HG03175 (cell line): ENCODE measurements at regions not wholly inside any gene's neighbourhood (a gene's known extent, or its start where the extent isn't known, plus 50 kb on each side); places are given as distances from the start of the nearest gene placed in this dataset.

Source experiments
- ATAC-seq: cut with Tn5 transposase; IDR thresholded peaks from one replicate; pipeline ENCODE4 v1.9.1; 2021; ENCODE audit warnings: mild to moderate bottlenecking, moderate library complexity; ENCODE audit not compliant: unreplicated experiment

DNA sequence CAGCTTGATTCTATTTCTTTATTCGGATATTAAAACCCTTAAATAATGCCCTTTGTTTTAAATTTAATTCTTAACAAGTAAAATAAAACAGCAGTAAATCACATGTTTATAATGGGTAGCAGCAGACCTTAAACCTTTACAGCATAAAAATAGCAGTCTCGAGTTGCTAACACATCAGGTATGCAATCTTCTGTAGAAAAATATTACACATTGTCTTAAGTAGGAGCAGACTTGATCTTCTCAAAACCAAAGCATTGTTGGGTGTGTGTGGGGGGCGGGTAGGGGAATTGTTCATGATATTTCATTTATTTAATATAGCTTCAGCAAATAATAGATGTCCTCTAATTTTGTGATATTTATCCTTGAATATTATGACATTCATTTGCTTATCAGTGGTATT, 331.4 kb downstream of the PCDH7 start:
- no peak for ATAC-seq

DNA sequence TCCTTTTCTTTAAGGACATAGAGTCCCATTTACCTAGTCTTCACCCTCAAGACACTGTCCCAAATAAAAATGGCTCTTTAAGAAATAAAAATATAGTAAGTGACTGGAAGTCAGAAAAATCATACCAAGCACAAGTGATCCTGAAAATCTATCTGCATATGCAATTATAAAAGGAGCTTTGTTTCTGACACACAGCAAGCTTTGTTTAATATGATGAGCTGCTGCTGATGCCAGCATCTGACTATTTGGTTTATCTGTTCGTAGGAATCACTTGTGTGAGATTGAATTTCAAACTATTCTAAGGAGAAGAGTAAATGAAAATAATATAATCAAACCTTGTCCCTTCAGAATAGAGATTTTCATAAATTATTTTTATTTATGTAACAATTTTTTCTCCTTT, 332.4 kb downstream of the PCDH7 start:
- no peak for ATAC-seq

DNA sequence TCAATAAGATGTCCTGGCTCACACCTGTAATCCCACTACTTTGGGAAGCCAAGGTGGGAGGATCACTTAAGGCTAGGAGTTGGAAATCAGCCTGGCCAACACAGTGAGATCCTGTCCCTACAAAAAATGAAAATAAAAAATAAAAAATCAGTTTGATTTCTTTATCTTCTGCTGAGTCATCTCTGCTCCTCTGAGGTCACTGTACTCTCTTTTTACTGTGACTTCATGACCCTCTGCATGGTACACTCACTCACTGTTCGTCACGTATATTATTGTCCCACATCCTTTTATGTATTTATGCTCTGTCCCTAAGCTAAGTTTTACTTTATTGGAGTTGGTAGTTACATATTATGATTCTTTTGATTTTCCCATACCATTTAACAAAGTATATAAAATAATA, 333.3 kb downstream of the PCDH7 start:
- ATAC-seq: no peak

DNA sequence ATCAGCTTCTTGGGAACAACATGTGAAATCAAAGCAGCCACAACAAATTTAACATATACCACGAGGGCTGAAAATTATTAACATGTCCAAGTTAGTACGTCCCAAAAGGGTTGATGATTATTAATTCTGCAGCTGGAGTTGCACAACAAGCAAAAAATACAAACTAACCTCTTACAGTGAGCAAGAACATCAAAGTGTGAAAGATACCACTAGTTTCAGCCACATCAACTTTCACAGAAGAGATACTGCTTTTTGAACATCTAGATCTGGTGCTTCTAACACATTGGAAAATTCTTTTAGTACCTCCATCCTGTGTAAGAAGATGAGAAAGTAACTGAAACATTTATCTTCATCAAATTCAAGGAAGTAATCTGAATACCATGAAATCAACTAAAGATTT, 334.1 kb downstream of the PCDH7 start:
- ATAC-seq: no peak

DNA sequence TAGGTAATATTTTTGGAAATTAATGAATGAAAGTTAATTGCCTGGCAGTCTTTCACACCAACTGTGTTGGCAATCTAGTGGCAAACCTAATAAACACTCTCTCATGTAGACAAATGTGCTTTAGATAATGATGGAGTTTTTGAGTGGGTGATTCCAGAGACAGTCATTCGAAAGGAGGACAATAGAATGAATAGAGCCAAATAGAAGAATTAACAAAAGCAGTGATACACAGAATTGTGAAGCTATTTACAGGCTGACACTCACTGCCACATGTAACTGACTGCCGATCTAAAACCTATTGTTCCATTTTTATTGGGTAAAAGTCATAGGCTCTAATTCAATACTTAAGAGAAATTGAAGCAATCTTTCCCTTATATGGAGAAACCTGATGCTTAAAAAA, 338.5 kb downstream of the PCDH7 start:
- ATAC-seq: no peak

DNA sequence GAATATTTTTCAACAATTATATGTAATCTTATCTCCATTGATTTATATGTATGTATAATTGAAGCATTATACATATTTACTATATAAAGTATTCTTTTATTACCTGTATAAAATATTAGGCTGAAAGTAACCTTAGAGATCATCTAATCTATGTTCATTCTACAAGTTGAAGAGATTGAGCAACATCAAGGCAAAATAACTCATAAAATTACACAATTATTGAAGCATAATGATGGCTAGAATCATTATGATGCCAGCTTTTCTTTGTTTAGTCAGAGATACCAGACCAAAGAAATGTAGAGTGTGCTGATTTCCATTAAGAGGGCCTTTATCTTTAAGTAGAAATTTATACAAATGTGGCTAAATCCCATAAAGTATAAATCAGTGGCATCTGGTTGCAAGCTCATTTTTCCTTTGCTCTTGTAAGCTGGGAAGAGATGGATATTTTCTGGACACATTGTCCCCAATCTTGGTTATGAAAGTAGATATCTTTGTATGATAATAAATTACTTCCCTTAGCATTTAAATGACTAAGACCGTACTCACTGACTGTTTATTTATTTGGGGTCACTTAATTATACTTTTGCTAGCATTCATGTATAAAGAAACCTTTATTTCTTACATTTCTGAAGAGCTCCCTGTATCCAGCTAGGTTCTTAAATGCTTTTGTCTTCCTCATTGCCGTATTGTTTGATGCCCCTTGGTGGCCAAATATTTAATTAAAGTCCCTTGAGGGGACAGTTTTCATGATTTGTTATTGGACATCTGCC, 339.8 kb downstream of the PCDH7 start:
- ATAC-seq: no peak

DNA sequence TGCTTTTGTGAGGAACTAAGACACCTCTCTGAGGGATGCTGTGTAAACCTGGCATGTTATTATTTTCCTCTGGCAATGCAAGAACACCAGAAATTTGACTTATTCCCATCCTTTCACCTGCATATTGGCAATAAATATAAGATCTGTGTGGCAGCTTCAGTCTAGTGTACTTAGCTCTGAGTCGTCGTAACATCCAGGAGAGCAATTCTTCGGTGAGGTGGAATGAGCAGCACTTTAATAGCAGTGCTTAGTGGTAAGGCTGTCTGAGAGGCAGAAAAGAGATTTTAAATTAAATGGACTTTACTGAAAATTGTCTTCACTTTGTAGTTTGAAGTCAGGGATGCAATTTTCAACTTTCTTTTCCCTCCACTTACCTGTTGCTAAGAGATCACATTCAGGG, 344.9 kb downstream of the PCDH7 start:
- ATAC-seq: no peak

DNA sequence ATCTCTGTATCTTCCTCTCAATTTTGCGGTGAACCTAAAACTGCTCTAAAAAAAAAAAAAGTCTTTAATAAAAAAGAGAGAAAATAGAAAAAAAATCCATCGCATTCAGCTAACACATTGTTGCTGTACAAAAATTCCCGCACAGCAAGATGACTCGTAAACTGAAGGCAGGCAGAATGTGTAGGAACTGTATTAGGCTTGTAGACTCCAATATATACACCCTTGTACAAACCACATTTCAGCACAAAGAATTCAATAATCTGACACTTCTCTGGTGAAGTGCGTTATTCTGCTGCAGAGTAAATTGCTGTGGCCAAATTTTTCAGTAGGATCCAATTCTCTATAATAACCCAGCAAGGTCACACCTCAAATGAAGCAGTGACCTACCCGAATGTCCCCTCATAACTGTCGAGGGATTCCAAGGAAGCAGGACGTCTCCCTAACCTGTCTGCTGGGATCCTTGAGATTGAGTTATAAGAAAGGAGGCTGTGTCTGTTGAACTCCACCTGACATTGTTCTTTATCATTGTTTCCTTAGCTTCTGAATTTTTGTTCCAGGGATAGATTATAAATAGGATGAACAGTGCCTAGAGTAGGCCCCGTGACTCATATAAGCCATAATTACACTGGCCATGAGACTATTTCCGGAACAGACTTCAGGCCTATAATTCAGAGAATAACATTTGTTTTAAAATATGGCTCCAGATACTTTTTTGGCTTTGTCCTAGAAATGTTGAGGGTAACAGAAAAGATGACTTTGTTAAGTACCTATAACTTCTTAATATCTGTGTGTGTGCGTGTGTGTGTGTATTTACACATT, 348.3 kb downstream of the PCDH7 start:
- ATAC-seq: no peak

DNA sequence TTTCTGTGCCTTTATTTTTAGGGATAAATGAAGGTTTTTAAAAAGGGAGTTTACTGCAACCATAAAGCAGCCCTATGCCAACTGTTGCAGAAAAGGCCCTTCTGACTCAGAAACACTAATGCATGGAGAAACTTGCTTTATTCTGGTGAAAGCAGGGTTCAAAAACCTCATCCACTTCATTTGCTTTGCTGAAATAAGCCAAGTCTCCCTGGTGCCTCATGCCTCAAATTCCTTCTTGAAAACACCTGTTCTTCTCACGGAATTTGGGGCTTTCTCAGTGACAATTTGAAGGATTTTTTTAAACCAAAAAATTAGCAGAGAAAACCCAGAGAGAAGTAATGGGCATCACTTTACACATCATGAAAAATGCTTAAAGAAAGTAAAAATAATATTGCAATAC, 349.0 kb downstream of the PCDH7 start:
- no peak for ATAC-seq

DNA sequence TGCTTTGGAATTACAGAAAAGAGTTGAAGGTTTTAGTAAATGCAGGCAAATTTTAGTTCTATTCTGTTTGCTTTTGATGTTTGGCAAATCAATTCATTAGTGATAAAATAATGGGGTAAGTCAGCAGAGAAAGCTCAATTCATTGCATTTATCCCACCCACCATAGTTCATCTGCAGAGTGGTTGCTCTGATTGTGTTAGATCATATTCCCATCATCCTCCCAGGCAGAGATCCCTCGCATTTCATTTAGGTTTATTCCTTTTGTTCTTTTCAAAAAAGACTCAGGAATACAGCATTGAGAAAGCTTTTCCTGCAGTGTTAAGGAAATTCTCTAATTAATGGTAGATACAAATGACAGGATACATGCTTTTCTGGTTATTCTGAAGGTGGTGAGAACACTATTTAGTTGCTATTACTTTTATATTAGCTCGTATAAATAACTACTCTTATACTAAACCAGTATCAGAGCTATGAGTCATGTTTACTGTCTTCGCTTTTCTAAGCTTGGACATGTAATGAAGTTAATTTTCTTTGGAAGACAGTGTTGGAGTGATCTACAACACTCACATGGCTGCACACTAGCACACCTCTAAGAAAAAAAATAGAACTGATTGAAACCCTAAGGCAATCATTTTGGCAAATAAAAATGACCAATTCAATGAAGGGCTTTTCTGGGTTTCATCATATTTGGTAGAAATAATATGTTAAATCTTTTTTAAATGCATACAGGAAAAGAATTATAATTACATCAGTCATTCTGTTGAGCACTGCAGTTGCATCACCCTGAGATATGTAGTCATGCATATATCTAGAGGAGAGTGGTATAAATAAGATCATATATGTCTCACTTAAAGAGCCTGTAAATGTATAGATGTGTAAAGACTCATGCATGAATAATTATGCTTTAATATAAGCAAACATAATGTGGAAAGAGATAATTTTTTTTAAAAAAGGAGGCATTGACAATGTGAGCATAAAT, 351.6 kb downstream of the PCDH7 start:
- no peak for ATAC-seq

DNA sequence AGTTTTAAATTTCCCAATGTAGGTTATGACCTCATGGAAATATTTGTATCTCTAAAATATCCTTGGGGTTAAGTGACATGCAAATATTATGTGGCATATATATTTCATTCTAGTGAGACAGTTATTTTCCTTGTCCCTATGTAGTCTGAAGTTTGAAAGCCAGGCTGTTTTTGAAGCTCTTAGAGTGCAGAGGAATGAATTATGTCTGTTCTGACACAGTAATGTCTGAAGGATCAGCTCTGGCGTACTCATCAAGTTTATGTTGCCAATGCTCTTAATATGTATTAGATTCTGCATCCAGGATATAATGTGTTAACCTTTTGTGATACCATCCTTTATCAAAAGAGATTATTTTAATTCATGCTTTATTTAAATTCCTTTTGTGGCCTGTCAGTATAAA, 355.8 kb downstream of the PCDH7 start:
- no peak for ATAC-seq

DNA sequence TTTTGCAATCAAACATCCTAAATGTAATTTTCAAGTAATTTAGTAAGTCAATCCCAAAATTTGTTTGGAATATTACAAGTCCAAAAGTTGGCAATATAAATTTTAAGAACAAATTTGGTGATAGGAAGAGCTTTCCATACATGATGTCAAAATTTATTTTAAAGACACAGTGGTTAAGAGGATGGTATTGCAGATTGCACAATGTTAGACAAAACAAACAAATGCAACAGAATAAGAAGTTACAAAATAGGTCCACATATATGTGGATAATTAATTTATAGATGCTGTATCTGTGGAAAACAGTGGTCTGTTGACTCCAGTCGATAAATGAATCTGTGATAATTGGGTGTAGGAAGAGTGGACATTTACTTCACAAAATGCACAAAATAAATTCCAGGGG, 358.5 kb downstream of the PCDH7 start:
- ATAC-seq: no peak

DNA sequence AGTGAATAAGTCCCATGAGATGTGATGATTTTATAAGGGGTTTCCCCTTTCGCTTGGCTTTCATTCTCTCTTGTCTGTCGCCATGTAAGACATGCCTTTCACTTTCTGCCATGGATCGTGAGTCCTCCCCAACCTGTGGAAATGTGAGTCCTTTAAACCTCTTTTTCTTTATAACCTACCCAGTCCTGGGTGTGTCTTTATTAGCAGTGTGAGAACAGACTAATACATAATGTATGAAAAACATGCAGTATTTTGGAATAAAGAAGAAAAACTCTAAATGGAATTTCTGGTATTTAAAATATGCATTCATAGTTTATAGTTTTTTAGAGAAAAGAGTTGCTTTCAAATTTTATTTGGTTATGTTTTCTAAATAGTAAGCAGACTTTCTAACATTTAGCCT, 360.7 kb downstream of the PCDH7 start:
- no peak for ATAC-seq

DNA sequence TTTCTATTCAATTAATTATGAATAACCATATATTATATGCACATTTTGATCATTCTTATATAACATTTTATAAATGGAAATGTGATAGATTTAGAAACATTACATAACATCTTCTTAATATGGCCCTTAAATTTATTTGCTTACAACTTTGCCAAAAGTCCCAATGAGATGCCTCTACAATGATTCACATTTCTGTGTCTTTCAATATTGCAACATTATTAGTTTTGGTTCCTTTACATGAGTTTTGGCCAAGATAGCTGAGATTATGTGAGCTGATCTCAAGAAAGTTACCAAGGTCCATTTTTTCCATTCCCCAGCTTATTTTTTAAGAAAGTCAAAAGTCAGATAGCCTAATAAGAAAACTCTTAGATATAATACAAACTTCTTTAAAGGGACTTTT, 361.2 kb downstream of the PCDH7 start:
- no peak for ATAC-seq

DNA sequence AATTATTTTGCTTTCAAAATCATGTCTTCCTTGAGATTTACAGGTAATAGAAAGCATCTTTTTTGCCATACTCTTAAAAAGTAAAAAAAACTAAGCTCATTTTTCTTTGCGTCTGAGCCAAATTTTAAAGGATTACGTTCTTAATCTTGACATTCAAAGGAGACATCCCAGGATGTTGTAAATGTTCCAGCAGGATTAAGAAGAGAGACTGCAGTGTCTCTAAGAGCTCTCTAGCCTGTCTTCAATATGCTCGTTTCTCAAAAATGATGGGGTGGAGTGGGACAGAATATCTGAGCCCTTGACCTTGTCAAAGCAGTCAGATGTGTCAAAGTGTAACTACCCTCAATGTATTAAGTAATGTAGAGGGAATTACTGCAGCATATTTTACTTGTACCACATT, 363.3 kb downstream of the PCDH7 start:
- ATAC-seq: no peak

DNA sequence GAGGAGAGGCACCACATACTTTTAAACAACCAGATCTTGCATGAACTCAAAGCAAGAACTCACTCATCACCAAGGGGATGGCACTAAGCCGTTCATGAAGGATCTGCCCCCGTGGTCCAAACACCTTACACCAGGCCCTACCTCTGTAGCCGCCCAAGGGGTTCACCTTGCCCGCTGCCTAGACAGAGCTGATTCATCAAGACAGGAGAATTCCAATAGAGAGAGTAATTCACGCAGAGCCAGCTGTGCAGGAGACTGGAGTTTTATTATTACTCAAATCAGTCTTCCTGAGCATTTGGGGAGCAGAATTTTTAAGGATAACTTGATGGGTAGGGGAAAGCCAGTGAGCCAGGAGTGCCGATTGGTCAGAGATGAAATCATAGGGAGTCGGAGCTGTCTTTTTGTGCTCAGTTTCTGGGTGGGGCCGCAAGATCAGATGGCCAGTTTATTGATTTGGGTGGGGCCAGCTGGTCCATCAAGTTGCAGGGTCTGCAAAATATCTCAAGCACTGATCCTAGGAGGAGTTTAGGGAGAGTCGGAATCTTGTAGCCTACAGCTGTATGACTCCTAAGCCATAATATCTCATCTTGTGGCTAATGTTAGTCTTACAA, 364.7 kb downstream of the PCDH7 start:
- ATAC-seq: no peak

DNA sequence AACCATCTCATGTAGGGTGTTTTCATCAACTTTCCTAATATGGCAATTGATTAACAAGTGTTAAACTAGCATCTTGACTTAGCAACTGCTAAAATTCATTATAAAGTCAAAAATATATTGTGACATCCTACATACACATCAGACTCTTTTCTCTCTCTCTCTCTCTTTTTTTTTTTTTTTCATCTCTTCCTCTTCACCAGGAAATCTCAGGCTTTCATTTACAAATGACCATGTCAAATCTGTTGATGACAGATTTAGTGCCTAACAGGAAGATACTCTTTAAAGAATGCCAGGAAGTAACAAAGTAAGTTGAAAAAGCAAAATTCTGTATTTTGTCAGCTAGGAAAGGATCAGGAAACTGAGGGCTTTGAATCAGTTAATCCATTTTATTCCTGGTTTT, 365.5 kb downstream of the PCDH7 start:
- ATAC-seq: no peak

DNA sequence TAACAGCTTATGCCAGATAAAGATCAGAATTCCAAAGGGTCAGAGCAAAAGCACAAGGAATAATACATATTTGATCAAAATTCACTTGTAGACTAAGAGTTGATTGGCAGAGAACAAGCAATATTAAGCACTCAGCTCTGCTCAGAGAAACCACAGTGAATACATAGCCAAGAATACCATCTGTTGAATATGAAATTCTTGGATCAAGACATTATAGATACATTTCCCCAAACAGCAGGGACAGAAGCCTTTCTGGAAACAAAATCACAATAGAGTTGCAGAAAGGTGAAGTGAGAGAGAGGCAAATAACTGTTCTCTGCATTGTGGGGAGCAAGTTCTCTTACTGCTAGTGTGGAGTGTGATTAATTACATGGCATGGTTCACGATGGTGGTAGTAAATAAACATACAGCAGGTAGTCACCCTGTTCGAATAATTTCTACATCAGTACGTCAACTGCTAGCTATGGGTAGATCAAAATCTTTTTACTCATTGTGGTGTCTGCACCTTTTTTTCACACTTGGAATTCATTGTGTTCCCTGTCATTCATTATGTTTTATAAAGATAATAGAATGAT, 366.7 kb downstream of the PCDH7 start:
- ATAC-seq: no peak

DNA sequence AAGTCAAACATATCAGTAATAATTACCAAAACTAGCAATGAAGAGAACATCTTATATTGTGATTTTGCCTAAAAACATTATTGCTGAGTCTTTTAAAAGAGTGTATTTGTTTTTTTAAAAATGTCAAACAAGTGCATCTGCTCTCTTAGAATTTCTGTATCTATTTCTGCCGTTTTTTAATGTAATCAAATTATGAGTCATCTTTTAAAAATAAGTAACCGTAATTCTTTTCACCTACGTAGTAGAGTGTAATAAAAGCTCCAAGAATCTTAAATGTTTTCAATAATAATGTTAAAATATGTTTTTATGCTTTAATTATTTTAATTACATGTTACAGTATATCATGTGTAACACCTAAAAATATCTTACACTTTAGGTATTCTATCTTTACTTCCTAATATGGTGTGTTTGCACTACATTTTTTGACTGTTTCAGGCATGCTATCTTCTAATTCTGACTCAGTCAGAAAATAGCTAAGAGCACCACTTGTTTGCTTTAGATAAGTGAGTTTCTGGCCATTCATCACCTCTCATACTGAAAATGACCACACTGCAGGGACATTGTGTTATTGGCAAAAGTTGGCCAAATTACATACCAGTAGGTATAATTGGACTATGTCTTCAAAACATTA, 368.5 kb downstream of the PCDH7 start:
- ATAC-seq: no peak

DNA sequence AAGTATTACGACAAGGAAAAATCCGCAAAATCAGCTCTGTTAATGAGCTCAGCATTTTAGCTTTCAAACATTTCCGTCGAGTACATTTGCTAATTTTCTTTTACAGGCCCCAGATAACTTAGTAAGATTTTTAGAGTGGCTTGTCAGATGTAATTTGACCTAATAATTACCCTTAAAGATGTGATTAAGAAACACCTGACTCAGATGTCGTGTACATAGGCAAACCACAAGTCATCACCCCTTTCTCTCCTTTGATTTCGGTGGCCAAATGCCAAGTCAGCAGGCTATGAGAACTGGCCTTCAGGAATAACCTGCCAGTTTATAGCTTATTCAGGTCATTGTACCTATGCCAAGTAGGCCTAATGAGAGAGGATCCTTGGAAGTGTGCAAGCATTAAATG, 369.6 kb downstream of the PCDH7 start:
- no peak for ATAC-seq
